ENCODE measurements at regions not wholly inside any gene's neighbourhood (a gene's known extent, or its start where the extent isn't known, plus 50 kb on each side); places are given as distances from the start of the nearest gene placed in this dataset.

GRCh38 chr5:68618501-68618900, 402.9 kb downstream of the PIK3R1 start:
- no peak for DNase-seq

GRCh38 chr5:68627001-68627400, 411.4 kb downstream of the PIK3R1 start:
- DNase-seq, result no peak

GRCh38 chr5:68628082-68628814, 412.7 kb downstream of the PIK3R1 start:
- DNase-seq, result no peak

GRCh38 chr5:68630354-68630753, 414.8 kb downstream of the PIK3R1 start:
- DNase-seq, result no peak

- no peak for DNase-seq
Observed at GRCh38 chr5:68631884-68632283, 416.3 kb downstream of the PIK3R1 start.

GRCh38 chr5:68641211-68641610, 425.7 kb downstream of the PIK3R1 start:
- DNase-seq, result no peak

GRCh38 chr5:68643064-68643463, 427.5 kb downstream of the PIK3R1 start:
- no peak for DNase-seq

GRCh38 chr5:68644971-68645370, 429.4 kb downstream of the PIK3R1 start:
- no peak for DNase-seq

- DNase-seq, result peak; percentile 6 to 54
Observed at GRCh38 chr5:68646144-68646543, 430.6 kb downstream of the PIK3R1 start.

GRCh38 chr5:68647743-68648142, 432.2 kb downstream of the PIK3R1 start:
- DNase-seq, result no peak

- DNase-seq, result no peak
Observed at GRCh38 chr5:68648944-68649857, 433.6 kb downstream of the PIK3R1 start.

- peak in 1 of 2 experiments; percentile 63 for DNase-seq
Observed at GRCh38 chr5:68652534-68652965, 437.0 kb downstream of the PIK3R1 start.

GRCh38 chr5:68653471-68653870, 437.9 kb downstream of the PIK3R1 start:
- no peak for DNase-seq

- no peak for DNase-seq
Observed at GRCh38 chr5:68657055-68657961, 436.5 kb upstream of the SLC30A5 start.

- no peak for DNase-seq
Observed at GRCh38 chr5:68658810-68659372, 434.9 kb upstream of the SLC30A5 start.

- no peak for DNase-seq
Observed at GRCh38 chr5:68659881-68660280, 433.9 kb upstream of the SLC30A5 start.

GRCh38 chr5:68661237-68661636, 432.6 kb upstream of the SLC30A5 start:
- no peak for DNase-seq

- DNase-seq, result no peak
Observed at GRCh38 chr5:68662804-68663307, 431.0 kb upstream of the SLC30A5 start.

- no peak for DNase-seq
Observed at GRCh38 chr5:68669864-68670575, 423.8 kb upstream of the SLC30A5 start.

- no peak for DNase-seq
Observed at GRCh38 chr5:68673106-68673822, 420.6 kb upstream of the SLC30A5 start.

- no peak for DNase-seq
Observed at GRCh38 chr5:68673823-68674180, 420.0 kb upstream of the SLC30A5 start.
